Gastroesophageal sphincter (tissue), 3 donors: ENCODE measurements at regions not wholly inside any gene's neighbourhood (a gene's known extent, or its start where the extent isn't known, plus 50 kb on each side); places are given as distances from the start of the nearest gene placed in this dataset.

ENCODE experiments used
- CTCF ChIP-seq, 4 experiments: fragments of 200-600 bp in 2 of 4; fragments of 450-650 bp in 2 of 4; sonication (generic) in 1 of 4; IDR thresholded peaks; one replicate each; pipeline ENCODE4 v1.5.1; 2017 to 2019; ENCODE audit warnings: antibody characterized with exemption in 4 of 4, mild to moderate bottlenecking in 2 of 4, moderate library complexity in 2 of 4
- EP300 ChIP-seq: sonication (generic); formaldehyde crosslinking; IDR thresholded peaks from one replicate; pipeline ENCODE4 v1.6.1; 2017; ENCODE audit warnings: antibody characterized with exemption, mild to moderate bottlenecking
- POLR2A ChIP-seq, 2 donors: fragments of 450-650 bp; IDR thresholded peaks; one replicate each; pipeline ENCODE4 v1.6.1; 2017; ENCODE audit warnings: antibody characterized with exemption in 2 of 2, mild to moderate bottlenecking in 2 of 2, moderate library complexity in 1 of 2
- POLR2AphosphoS5 ChIP-seq: sonication (generic); formaldehyde crosslinking; IDR thresholded peaks from one replicate; pipeline ENCODE4 v1.6.1; 2017; ENCODE audit warnings: antibody characterized with exemption

DNA sequence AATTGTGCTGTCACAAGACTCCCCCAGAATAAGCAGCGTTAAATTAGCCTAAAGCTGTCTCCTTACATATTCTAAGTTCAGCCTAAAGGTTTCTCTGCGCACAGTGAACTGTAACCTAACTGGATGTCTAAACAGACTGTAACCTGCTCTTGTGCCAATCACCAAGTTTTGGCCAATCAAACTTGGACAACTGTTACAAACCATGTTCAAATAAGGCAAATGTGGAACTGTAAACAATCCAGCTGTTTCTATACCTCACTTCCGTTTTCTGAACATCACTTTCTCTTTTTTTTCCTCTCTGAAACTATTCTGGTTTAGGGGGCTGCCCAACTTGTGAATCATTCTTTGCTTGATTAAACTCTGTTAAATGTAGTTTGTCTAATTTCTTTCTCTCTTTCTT lies 252.2 kb upstream of the HABP2 start:
- no peak for TF ChIP-seq CTCF (IDR thresholded peaks at IDR 0.05)
- TF ChIP-seq EP300, result no peak
- TF ChIP-seq POLR2A (IDR thresholded peaks at IDR 0.05), result no peak
- no peak for TF ChIP-seq POLR2AphosphoS5
